Motor neuron (in vitro differentiated cells): ENCODE measurements at regions not wholly inside any gene's neighbourhood (a gene's known extent, or its start where the extent isn't known, plus 50 kb on each side); places are given as distances from the start of the nearest gene placed in this dataset.

Source experiments
- ATAC-seq, 8 experiments: fragments of 200-7000 bp; cut with Tn5 transposase; replicated peaks in 6 of 8; 2 replicates each; pipeline ENCODE4 v1.8.0; 2021; ENCODE audit warnings: mild to moderate bottlenecking in 8 of 8, moderate library complexity in 8 of 8
- H3K27ac ChIP-seq, 2 donors: fragments of 250-450 bp; sonication (Bioruptor Pico); 2 replicates each; pipeline ENCODE4 v1.9.0; 2021; ENCODE audit warnings: antibody characterized with exemption in 2 of 2, mild to moderate bottlenecking in 2 of 2, moderate library complexity in 1 of 2
- H3K4me1 ChIP-seq, 2 donors: fragments of 250-450 bp; sonication (Bioruptor Pico); replicated peaks in 1 of 2; 2 replicates each; pipeline ENCODE4 v1.6.1; 2021; ENCODE audit warnings: antibody characterized with exemption in 2 of 2, mild to moderate bottlenecking in 2 of 2, moderate library complexity in 1 of 2
- H3K4me3 ChIP-seq, 5 donors: fragments of 250-450 bp; sonication (Bioruptor Pico); 2 replicates each; pipeline ENCODE4 v1.9.0; 2021; ENCODE audit warnings: antibody characterized with exemption in 5 of 5, mild to moderate bottlenecking in 5 of 5, moderate library complexity in 4 of 5
- WGBS, 10 experiments: fragments of 450-650 bp; shearing (Covaris generic); methylation state at CpG; one replicate each; pipeline ENCODE4 v1.0.0; 2022; 5-methylcytosine and 5-hydroxymethylcytosine counted together
- in situ Hi-C, 9 experiments: fragments of 400-800 bp; cut with MboI; loops; one replicate each; pipeline ENCODE4 v1.15.0; 2021; ENCODE audit warnings: low sequenced_read_pairs in 9 of 9, low pct_unique_long_range_greater_than_20kb in 2 of 9; ENCODE audit not compliant: unreplicated experiment in 9 of 9

DNA sequence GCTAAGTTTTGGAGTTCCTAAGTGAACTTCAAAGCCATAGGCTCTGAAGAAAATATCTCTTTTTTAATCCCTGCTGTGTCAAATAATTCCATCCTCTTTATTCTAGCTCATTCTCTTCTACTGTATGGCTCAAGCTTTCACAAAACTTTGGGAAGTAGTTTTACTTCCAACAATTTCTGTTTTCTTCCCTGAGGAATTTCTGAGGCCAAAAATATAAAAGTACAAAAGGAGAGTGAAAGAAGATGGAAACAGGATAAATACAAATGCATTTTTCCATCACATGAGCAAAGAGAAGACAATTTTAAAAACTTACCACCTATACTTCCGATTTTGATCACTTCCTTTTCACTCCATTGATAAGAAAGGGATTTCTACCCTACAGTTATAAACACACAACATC, 585.7 kb upstream of the DAB2 start:
- no peak overlapping the region for H3K27ac ChIP-seq
- H3K4me1 ChIP-seq, result no peaks in the 10 kb centered on the region
- in situ Hi-C loops, result no loop called here
- H3K4me3 ChIP-seq, result no peak overlapping the region
- ATAC-seq, result no peak
- WGBS, 10 experiments, result 0 to 80% (median 40%) methylated on average over 1 of the region's 1 CpG; no CpG with 5 or more reads in 5 of the 10 experiments

- no peak for ATAC-seq
- Histone ChIP-seq H3K4me1 (no peaks in the 10 kb centered on the region), H3K4me3 (no peak overlapping the region), H3K27ac (no peak overlapping the region)
- WGBS, 10 experiments, result 14 to 100% (median 64%) methylated on average over 1 of the region's 1 CpG; no CpG with 5 or more reads in 4 of the 10 experiments
- in situ Hi-C loops, result no loop called here
These were observed 581.5 kb upstream of the DAB2 start for GRCh38 chr5:40006260-40006659.

- Histone ChIP-seq H3K4me3 (no peak overlapping the region), H3K27ac (no peak overlapping the region), H3K4me1 (no peaks in the 10 kb centered on the region)
- 13 to 100% (median 67%) methylated on average over 1 of the region's 1 CpG; no CpG with 5 or more reads in 1 of the 10 experiments for WGBS, 10 experiments
- ATAC-seq, result no peak
- in situ Hi-C loops, result no loop called here
These were observed 577.0 kb upstream of the DAB2 start for GRCh38 chr5:40001796-40002195.

- ATAC-seq, result no peak
- Histone ChIP-seq H3K27ac (no peak overlapping the region), H3K4me1 (no peaks in the 10 kb centered on the region), H3K4me3 (no peak overlapping the region)
- in situ Hi-C loops, result no loop called here
These were observed 573.7 kb upstream of the DAB2 start for GRCh38 chr5:39998518-39998917.

GRCh38 chr5:39995990-39996389, 571.2 kb upstream of the DAB2 start:
- H3K4me1 ChIP-seq, result no peaks in the 10 kb centered on the region
- no peak overlapping the region for H3K4me3 ChIP-seq
- no peak overlapping the region for H3K27ac ChIP-seq
- 17 to 83% (median 65%) methylated on average over 1 of the region's 1 CpG; no CpG with 5 or more reads in 2 of the 10 experiments for WGBS, 10 experiments
- ATAC-seq, result no peak
- in situ Hi-C loops, result no loop called here

DNA sequence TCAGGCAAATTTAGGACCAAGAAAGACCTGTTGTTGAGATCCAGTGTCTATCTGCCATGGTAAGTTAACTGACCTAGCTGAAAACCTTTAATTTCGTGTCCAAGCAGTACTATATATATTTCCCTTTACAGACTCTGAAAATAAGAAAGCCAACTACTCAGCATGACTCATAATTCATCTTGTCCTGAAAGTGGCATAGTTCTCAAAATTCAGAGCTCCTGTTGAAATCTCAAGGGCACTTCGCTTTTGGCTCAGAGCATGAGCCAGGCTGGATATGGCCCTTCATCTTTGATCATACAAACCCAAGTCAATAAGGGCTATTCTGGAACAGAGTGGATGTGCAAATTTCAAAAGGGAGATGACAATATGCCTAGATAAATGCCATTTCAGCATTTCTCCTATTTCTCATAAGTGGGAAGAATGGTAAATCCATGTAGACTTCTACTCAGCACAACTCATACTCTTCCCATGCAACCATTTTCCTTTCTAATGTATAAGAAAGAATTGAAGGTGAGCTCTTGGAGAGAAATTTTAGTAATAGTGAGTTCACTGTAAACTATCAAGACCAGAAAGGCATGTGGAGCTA, 567.9 kb upstream of the DAB2 start:
- in situ Hi-C loops, result no loop called here
- 44 to 100% (median 80%) methylated on average over 1 of the region's 2 CpGs; no CpG with 5 or more reads in 5 of the 10 experiments for WGBS, 10 experiments
- no peak overlapping the region for H3K4me3 ChIP-seq
- H3K4me1 ChIP-seq, result no peaks in the 10 kb centered on the region
- ATAC-seq, result no peak
- H3K27ac ChIP-seq, result no peak overlapping the region

GRCh38 chr5:39986614-39987013, 561.8 kb upstream of the DAB2 start:
- in situ Hi-C loops, result no loop called here
- no peak for ATAC-seq
- WGBS, 10 experiments, result 0 to 74% (median 50%) methylated on average over 1 to 2 of the region's 2 CpGs; no CpG with 5 or more reads in 1 of the 10 experiments

GRCh38 chr5:39980056-39980455, 555.3 kb upstream of the DAB2 start:
- ATAC-seq, result no peak
- in situ Hi-C loops, result no loop called here
- Histone ChIP-seq H3K4me1 (no peaks in the 10 kb centered on the region), H3K4me3 (no peak overlapping the region), H3K27ac (no peak overlapping the region)
- 0 to 60% (median 43%) methylated on average over 1 of the region's 1 CpG; no CpG with 5 or more reads in 5 of the 10 experiments for WGBS, 10 experiments

More at GRCh38 chr5:39986614-39987013, 561.8 kb upstream of the DAB2 start:
- Histone ChIP-seq H3K27ac (no peak overlapping the region), H3K4me1 (no peaks in the 10 kb centered on the region), H3K4me3 (no peak overlapping the region)

DNA sequence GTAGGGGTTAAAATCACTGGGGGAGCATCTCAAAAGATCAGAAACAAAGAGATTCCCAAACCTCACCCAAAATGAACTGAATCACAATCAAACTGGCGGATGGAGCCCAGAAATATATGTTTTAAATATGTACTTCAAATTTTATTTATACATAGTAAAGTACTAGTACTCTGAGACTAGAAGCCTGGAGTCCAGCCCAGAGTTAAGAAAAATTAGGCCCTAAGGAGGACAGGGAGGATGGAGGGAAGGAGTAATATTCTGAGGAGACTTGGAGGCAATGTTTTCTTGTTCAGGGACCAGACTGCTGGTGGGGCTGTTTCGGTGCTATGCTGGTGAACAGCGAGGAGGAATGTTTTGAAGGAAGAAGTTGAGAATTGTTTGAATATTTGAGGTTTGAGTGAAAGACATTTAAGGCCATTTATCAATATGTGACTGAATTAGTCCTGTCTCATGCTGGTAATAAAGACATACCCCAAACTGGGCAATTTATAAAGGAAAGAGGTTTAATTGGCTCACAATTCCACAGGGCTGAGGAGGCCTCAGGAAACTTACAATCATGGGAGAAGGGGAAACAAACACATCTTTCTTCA, 552.4 kb upstream of the DAB2 start:
- Histone ChIP-seq H3K4me1 (no peaks in the 10 kb centered on the region), H3K27ac (no peak overlapping the region), H3K4me3 (no peak overlapping the region)
- in situ Hi-C loops, result no loop called here
- no peak for ATAC-seq
- 65 to 93% (median 79%) methylated on average over 1 to 3 of the region's 3 CpGs; no CpG with 5 or more reads in 1 of the 10 experiments for WGBS, 10 experiments

GRCh38 chr5:39970117-39970798, 545.5 kb upstream of the DAB2 start:
- Histone ChIP-seq H3K4me3 (no peak overlapping the region), H3K27ac (no peak overlapping the region), H3K4me1 (no peaks in the 10 kb centered on the region)
- 20 to 100% (median 77%) methylated on average over 1 to 2 of the region's 2 CpGs; no CpG with 5 or more reads in 2 of the 10 experiments for WGBS, 10 experiments
- in situ Hi-C loops, result loop anchor here in 4 of 9 experiments (25.0 kb wide), 2 partner anchors 383 to 717 kb away; partner anchors contain the start of gene PTGER4 (in 3 of the 4)
- no peak for ATAC-seq

DNA sequence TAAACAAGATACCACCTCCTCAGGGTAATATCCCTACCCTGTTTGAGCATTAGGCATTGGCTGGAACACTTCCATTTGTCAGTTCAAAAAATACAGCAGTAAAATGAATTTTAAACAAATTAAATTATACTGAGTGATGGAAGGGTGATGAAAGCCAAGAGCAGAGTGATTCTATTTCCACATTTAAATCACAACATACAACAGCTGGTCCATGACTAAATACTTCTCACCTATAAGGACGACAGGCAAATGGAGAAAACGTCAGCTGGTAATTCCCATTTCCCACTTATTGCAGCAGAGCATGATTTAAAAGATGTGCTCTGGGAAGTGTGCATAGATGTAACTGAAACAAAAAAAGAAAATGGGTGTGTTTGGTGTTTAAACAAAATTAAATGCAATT, 543.6 kb upstream of the DAB2 start:
- WGBS, 10 experiments, result 7 to 86% (median 63%) methylated on average over 1 to 2 of the region's 2 CpGs; no CpG with 5 or more reads in 3 of the 10 experiments
- no peak overlapping the region for H3K4me3 ChIP-seq
- no peak overlapping the region for H3K27ac ChIP-seq
- no peaks in the 10 kb centered on the region for H3K4me1 ChIP-seq
- in situ Hi-C loops, result loop anchor here in 4 of 9 experiments (25.0 kb wide), 2 partner anchors 381 to 719 kb away; partner anchors contain the start of gene PTGER4 (in 3 of the 4)
- peak in 2 of 8 experiments; percentile 28 to 37 for ATAC-seq

DNA sequence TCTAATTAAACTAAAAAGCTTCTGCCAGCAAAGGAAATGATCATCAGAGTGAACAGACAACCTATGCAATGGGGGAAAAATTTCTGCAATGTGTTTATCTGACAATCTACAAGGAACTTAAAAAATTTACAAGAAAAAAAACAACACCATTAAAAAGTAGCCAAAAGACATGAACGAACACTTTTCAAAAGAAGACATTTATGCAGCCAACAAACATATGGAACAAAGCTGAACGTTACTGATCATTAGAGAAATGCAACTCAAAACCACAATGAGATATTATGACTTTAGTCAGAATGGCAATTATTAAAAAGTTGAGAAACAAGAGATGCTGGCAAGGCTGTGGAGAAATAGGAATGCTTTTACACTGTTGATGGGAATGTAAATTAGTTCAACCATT, 530.4 kb upstream of the DAB2 start:
- ATAC-seq, result no peak
- no peak overlapping the region for H3K4me3 ChIP-seq
- 6 to 100% (median 73%) methylated on average over 1 to 2 of the region's 2 CpGs; no CpG with 5 or more reads in 1 of the 10 experiments for WGBS, 10 experiments
- in situ Hi-C loops, result loop anchor here in 4 of 9 experiments (25.0 kb wide), 2 partner anchors 368 to 732 kb away; partner anchors contain the start of gene PTGER4 (in 3 of the 4)
- no peak overlapping the region for H3K27ac ChIP-seq
- no peaks in the 10 kb centered on the region for H3K4me1 ChIP-seq

DNA sequence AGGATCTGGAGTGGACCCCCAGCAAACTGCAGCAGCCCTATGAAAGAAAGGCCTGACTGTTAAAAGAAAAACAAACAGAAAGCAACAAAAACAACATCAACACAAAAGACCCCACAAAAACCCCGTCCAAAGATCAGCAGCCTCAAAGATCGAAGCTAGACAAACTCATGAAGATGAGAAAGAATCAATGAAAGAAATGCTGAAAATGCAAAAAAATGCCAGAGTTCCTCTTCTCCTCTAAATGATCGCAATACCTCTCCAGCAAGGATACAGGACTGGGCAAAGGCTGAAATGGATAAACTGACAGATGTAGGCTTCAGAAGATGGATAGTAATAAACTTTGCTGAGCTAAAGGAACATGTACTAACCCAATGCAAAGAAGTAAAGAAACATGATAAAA, 526.3 kb upstream of the DAB2 start:
- Histone ChIP-seq H3K27ac (no peak overlapping the region), H3K4me3 (no peak overlapping the region), H3K4me1 (no peaks in the 10 kb centered on the region)
- in situ Hi-C loops, result loop anchor here in 4 of 9 experiments (25.0 kb wide), 2 partner anchors 364 to 736 kb away; partner anchors contain the start of gene PTGER4 (in 3 of the 4)
- no peak for ATAC-seq
- WGBS, 10 experiments, result 58 to 100% (median 93%) methylated on average over 1 to 3 of the region's 3 CpGs
